Breast epithelium (tissue), 3 donors: ENCODE measurements at regions not wholly inside any gene's neighbourhood (a gene's known extent, or its start where the extent isn't known, plus 50 kb on each side); places are given as distances from the start of the nearest gene placed in this dataset.

Experiments used
- POLR2A ChIP-seq: fragments of 450-650 bp; IDR thresholded peaks from one replicate; pipeline ENCODE4 v1.6.1; 2016; ENCODE audit warnings: antibody characterized with exemption, mild to moderate bottlenecking, moderate library complexity
- TF ChIP-seq, protein P1 (sequence below), 3 donors: fragments of 450-650 bp; IDR thresholded peaks; one replicate each; pipeline ENCODE4 v1.5.1; 2016 to 2017; ENCODE audit warnings: antibody characterized with exemption in 3 of 3, mild to moderate bottlenecking in 3 of 3, moderate library complexity in 3 of 3

DNA sequence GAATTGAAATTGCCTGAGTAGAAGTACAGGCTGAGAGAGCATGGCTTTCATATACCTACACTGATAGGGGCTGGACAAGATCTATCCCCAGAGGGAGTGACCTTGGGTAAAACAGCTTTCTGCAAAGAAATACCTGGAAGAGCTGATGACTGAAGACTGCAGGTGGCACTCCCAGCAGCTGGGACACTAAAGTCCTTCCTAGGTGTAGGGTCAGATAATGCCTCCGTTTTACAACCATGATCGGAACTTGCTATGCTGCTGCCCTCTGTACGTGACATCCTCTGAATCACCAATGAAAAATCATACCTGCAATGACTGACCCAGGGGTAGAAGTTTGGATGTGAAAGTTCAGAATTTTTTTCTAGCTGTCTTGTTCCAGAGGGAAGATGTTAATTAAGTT is 107.2 kb upstream of the WDR1 start:
- TF ChIP-seq, protein P1, sequence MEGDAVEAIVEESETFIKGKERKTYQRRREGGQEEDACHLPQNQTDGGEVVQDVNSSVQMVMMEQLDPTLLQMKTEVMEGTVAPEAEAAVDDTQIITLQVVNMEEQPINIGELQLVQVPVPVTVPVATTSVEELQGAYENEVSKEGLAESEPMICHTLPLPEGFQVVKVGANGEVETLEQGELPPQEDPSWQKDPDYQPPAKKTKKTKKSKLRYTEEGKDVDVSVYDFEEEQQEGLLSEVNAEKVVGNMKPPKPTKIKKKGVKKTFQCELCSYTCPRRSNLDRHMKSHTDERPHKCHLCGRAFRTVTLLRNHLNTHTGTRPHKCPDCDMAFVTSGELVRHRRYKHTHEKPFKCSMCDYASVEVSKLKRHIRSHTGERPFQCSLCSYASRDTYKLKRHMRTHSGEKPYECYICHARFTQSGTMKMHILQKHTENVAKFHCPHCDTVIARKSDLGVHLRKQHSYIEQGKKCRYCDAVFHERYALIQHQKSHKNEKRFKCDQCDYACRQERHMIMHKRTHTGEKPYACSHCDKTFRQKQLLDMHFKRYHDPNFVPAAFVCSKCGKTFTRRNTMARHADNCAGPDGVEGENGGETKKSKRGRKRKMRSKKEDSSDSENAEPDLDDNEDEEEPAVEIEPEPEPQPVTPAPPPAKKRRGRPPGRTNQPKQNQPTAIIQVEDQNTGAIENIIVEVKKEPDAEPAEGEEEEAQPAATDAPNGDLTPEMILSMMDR (IDR thresholded peaks at IDR 0.05), result no peak
- no peak for TF ChIP-seq POLR2A
